ENCODE measurements at regions not wholly inside any gene's neighbourhood (a gene's known extent, or its start where the extent isn't known, plus 50 kb on each side); places are given as distances from the start of the nearest gene placed in this dataset.

DNA sequence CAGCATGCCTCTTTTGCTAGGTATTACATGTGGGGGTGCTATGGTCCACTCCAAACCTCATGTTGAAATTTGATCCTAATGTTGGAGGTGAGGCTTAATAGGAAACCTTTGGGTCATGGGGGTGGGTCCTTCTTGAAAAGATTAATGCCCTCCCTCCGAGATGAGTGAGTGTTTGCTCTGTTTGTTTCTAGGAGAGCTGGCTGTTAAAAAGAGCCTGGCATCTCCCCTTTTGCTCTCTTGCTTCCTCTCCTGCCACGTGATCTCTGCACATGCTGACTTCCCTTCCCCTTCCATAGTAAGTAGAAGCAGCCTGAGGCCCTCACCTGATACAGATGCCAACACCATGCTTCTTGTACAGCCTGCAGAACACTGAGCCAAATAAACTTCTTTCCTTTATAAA, 104.5 kb downstream of the FAT3 start (continued):
- TF ChIP-seq, protein P1, sequence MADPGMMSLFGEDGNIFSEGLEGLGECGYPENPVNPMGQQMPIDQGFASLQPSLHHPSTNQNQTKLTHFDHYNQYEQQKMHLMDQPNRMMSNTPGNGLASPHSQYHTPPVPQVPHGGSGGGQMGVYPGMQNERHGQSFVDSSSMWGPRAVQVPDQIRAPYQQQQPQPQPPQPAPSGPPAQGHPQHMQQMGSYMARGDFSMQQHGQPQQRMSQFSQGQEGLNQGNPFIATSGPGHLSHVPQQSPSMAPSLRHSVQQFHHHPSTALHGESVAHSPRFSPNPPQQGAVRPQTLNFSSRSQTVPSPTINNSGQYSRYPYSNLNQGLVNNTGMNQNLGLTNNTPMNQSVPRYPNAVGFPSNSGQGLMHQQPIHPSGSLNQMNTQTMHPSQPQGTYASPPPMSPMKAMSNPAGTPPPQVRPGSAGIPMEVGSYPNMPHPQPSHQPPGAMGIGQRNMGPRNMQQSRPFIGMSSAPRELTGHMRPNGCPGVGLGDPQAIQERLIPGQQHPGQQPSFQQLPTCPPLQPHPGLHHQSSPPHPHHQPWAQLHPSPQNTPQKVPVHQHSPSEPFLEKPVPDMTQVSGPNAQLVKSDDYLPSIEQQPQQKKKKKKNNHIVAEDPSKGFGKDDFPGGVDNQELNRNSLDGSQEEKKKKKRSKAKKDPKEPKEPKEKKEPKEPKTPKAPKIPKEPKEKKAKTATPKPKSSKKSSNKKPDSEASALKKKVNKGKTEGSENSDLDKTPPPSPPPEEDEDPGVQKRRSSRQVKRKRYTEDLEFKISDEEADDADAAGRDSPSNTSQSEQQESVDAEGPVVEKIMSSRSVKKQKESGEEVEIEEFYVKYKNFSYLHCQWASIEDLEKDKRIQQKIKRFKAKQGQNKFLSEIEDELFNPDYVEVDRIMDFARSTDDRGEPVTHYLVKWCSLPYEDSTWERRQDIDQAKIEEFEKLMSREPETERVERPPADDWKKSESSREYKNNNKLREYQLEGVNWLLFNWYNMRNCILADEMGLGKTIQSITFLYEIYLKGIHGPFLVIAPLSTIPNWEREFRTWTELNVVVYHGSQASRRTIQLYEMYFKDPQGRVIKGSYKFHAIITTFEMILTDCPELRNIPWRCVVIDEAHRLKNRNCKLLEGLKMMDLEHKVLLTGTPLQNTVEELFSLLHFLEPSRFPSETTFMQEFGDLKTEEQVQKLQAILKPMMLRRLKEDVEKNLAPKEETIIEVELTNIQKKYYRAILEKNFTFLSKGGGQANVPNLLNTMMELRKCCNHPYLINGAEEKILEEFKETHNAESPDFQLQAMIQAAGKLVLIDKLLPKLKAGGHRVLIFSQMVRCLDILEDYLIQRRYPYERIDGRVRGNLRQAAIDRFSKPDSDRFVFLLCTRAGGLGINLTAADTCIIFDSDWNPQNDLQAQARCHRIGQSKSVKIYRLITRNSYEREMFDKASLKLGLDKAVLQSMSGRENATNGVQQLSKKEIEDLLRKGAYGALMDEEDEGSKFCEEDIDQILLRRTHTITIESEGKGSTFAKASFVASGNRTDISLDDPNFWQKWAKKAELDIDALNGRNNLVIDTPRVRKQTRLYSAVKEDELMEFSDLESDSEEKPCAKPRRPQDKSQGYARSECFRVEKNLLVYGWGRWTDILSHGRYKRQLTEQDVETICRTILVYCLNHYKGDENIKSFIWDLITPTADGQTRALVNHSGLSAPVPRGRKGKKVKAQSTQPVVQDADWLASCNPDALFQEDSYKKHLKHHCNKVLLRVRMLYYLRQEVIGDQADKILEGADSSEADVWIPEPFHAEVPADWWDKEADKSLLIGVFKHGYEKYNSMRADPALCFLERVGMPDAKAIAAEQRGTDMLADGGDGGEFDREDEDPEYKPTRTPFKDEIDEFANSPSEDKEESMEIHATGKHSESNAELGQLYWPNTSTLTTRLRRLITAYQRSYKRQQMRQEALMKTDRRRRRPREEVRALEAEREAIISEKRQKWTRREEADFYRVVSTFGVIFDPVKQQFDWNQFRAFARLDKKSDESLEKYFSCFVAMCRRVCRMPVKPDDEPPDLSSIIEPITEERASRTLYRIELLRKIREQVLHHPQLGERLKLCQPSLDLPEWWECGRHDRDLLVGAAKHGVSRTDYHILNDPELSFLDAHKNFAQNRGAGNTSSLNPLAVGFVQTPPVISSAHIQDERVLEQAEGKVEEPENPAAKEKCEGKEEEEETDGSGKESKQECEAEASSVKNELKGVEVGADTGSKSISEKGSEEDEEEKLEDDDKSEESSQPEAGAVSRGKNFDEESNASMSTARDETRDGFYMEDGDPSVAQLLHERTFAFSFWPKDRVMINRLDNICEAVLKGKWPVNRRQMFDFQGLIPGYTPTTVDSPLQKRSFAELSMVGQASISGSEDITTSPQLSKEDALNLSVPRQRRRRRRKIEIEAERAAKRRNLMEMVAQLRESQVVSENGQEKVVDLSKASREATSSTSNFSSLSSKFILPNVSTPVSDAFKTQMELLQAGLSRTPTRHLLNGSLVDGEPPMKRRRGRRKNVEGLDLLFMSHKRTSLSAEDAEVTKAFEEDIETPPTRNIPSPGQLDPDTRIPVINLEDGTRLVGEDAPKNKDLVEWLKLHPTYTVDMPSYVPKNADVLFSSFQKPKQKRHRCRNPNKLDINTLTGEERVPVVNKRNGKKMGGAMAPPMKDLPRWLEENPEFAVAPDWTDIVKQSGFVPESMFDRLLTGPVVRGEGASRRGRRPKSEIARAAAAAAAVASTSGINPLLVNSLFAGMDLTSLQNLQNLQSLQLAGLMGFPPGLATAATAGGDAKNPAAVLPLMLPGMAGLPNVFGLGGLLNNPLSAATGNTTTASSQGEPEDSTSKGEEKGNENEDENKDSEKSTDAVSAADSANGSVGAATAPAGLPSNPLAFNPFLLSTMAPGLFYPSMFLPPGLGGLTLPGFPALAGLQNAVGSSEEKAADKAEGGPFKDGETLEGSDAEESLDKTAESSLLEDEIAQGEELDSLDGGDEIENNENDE (IDR thresholded peaks at IDR 0.05; ENCODE audit: insufficient replicate concordance, low read length) = no peak
- TF ChIP-seq E2F6 (IDR thresholded peaks at IDR 0.05) = peak; percentile 36; the same call in 1 of the 2 replicates
- peak in 1 of 2 experiments; percentile 1; a peak in 2 of 4 replicates for TF ChIP-seq RAD21 (IDR thresholded peaks at IDR 0.05 in 1 of 2, conservative IDR thresholded peaks at IDR 0.05 in 1 of 2; ENCODE audit: low read depth in 2 of 2, low read length in 2 of 2)
- no peak for TF ChIP-seq TAF7 (optimal IDR thresholded peaks at IDR 0.05; ENCODE audit: borderline replicate concordance, low read depth, low read length)
- peak; percentile 79 for TF ChIP-seq MAX (IDR thresholded peaks at IDR 0.05)
